NCI-H128 (cell line): ENCODE measurements at regions not wholly inside any gene's neighbourhood (a gene's known extent, or its start where the extent isn't known, plus 50 kb on each side); places are given as distances from the start of the nearest gene placed in this dataset.

Experiments
- DNase-seq: peaks from one replicate; lab custom pipeline; 2025; ENCODE audit not compliant: unreplicated experiment; lab: John Stamatoyannopoulos, UW

- no peak for DNase-seq
Observed at GRCh38 chr18:45222180-45222579, 393.1 kb upstream of the SLC14A2 start.

- no peak for DNase-seq
Observed at GRCh38 chr18:45227001-45227742, 388.1 kb upstream of the SLC14A2 start.

GRCh38 chr18:45228796-45229388 lies 386.4 kb upstream of the SLC14A2 start:
- DNase-seq, result no peak

- no peak for DNase-seq
Observed at GRCh38 chr18:45231617-45232016, 383.7 kb upstream of the SLC14A2 start.

- DNase-seq, result no peak
Observed at GRCh38 chr18:45232061-45232460, 383.2 kb upstream of the SLC14A2 start.

GRCh38 chr18:45236676-45237075 lies 378.6 kb upstream of the SLC14A2 start:
- DNase-seq, result no peak

- DNase-seq, result no peak
Observed at GRCh38 chr18:45237343-45238098, 377.8 kb upstream of the SLC14A2 start.

- no peak for DNase-seq
Observed at GRCh38 chr18:45241271-45241670, 374.0 kb upstream of the SLC14A2 start.

- DNase-seq, result no peak
Observed at GRCh38 chr18:45241982-45242565, 373.2 kb upstream of the SLC14A2 start.

GRCh38 chr18:45243340-45244110 lies 371.8 kb upstream of the SLC14A2 start:
- no peak for DNase-seq

GRCh38 chr18:45245091-45245511 lies 370.2 kb upstream of the SLC14A2 start:
- DNase-seq, result no peak

GRCh38 chr18:45248240-45248903 lies 366.9 kb upstream of the SLC14A2 start:
- no peak for DNase-seq

- no peak for DNase-seq
Observed at GRCh38 chr18:45249246-45249661, 366.0 kb upstream of the SLC14A2 start.

GRCh38 chr18:45250479-45250878 lies 364.8 kb upstream of the SLC14A2 start:
- no peak for DNase-seq

- no peak for DNase-seq
Observed at GRCh38 chr18:45251236-45251635, 364.0 kb upstream of the SLC14A2 start.

GRCh38 chr18:45252474-45252873 lies 362.8 kb upstream of the SLC14A2 start:
- DNase-seq, result no peak

GRCh38 chr18:45253056-45253565 lies 362.2 kb upstream of the SLC14A2 start:
- DNase-seq, result no peak

- no peak for DNase-seq
Observed at GRCh38 chr18:45253973-45254708, 361.1 kb upstream of the SLC14A2 start.

GRCh38 chr18:45254709-45255082 lies 360.6 kb upstream of the SLC14A2 start:
- no peak for DNase-seq
